HL-60 (cell line): ENCODE measurements at regions not wholly inside any gene's neighbourhood (a gene's known extent, or its start where the extent isn't known, plus 50 kb on each side); places are given as distances from the start of the nearest gene placed in this dataset.

ENCODE experiments used
- POLR2AphosphoS5 ChIP-seq: IDR thresholded peaks from 2 replicates; pipeline ENCODE4 v1.6.1; 2012; ENCODE audit warnings: low read depth
- TF ChIP-seq, protein P1 (sequence below): IDR thresholded peaks from one replicate; pipeline ENCODE4 v1.5.1; 2011; ENCODE audit warnings: low read length, control low read depth, inconsistent platforms; ENCODE audit not compliant: insufficient read depth

DNA sequence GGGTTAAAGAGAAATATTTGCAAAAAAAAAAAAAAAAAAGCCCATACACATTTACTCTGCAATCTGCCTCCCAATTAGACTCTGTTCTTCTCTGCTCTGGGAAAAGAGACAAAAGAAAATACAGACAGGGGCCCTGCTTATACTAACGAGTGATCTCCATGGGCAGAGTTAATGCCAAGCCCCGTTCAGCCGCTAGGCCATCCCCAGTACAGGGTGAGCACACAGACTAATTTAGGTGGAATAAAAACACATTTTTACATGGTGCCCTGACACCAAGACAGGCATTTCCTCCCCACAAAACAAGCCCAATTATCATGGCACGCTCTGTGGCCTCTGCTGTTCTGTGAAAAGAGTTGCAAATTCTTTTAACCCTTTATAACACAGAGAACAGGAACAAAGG lies 356.3 kb upstream of the C16orf82 start:
- TF ChIP-seq, protein P1, sequence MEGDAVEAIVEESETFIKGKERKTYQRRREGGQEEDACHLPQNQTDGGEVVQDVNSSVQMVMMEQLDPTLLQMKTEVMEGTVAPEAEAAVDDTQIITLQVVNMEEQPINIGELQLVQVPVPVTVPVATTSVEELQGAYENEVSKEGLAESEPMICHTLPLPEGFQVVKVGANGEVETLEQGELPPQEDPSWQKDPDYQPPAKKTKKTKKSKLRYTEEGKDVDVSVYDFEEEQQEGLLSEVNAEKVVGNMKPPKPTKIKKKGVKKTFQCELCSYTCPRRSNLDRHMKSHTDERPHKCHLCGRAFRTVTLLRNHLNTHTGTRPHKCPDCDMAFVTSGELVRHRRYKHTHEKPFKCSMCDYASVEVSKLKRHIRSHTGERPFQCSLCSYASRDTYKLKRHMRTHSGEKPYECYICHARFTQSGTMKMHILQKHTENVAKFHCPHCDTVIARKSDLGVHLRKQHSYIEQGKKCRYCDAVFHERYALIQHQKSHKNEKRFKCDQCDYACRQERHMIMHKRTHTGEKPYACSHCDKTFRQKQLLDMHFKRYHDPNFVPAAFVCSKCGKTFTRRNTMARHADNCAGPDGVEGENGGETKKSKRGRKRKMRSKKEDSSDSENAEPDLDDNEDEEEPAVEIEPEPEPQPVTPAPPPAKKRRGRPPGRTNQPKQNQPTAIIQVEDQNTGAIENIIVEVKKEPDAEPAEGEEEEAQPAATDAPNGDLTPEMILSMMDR = no peak
- no peak for TF ChIP-seq POLR2AphosphoS5
